ENCODE measurements at regions not wholly inside any gene's neighbourhood (a gene's known extent, or its start where the extent isn't known, plus 50 kb on each side); places are given as distances from the start of the nearest gene placed in this dataset.

DNA sequence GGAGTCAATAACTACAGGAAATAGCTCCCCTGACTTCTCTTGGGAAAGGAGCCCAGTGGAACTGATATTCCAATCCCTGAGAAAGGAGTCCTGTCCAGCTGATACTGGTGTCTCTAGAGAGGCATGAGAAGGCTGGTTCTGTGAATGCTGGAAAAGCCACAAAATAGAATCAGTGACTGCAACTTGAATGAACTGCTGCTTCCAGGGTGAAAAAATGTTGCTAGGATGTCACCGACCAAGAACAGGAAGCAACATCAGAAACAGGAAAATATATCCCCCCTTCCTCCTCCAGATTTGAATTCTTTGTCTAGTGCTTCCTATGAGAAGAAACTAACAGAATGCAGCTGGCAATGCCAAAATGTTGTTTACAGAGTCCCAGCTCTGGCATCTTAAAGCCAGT lies 269.3 kb upstream of the LYPLAL1 start:
- TF ChIP-seq, protein P1, sequence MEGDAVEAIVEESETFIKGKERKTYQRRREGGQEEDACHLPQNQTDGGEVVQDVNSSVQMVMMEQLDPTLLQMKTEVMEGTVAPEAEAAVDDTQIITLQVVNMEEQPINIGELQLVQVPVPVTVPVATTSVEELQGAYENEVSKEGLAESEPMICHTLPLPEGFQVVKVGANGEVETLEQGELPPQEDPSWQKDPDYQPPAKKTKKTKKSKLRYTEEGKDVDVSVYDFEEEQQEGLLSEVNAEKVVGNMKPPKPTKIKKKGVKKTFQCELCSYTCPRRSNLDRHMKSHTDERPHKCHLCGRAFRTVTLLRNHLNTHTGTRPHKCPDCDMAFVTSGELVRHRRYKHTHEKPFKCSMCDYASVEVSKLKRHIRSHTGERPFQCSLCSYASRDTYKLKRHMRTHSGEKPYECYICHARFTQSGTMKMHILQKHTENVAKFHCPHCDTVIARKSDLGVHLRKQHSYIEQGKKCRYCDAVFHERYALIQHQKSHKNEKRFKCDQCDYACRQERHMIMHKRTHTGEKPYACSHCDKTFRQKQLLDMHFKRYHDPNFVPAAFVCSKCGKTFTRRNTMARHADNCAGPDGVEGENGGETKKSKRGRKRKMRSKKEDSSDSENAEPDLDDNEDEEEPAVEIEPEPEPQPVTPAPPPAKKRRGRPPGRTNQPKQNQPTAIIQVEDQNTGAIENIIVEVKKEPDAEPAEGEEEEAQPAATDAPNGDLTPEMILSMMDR (IDR thresholded peaks at IDR 0.05), result no peak
- TF ChIP-seq POLR2A (IDR thresholded peaks at IDR 0.05), result no peak

Measured in upper lobe of left lung (tissue), 4 donors.